GM18867 (cell line): ENCODE measurements at regions not wholly inside any gene's neighbourhood (a gene's known extent, or its start where the extent isn't known, plus 50 kb on each side); places are given as distances from the start of the nearest gene placed in this dataset.
"Not testable (repeated sequence)": the region's sequence is repeated elsewhere in the genome, so short reads cannot be mapped to it uniquely, and the experiment has no call there.

Experiments
- ATAC-seq: cut with Tn5 transposase; IDR thresholded peaks from one replicate; pipeline ENCODE4 v1.9.1; 2021; ENCODE audit warnings: mild to moderate bottlenecking, moderate library complexity; ENCODE audit not compliant: unreplicated experiment

DNA sequence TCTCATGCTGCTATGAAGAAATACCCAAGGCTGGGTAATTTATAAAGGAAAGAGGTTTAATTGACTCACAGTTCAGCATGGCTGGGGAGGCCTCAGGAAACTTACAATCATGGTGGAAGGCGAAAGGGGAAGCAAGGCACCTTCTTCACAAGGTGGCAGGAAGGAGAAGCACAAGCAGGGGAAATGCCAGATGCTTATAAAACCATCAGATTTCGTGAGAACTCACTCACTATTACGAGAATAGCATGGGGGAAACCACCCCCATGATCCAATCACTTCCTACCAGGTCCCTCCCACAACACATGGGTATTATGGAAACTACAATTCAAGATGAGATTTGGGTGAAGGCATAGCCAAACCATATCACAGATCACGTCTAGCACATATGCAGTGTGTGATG, 61.8 kb upstream of the MARCKS start:
- ATAC-seq: not testable (repeated sequence)

GRCh38 chr6:113796038-113796437, 61.1 kb upstream of the MARCKS start:
- ATAC-seq: no peak

- no peak for ATAC-seq
Measured at GRCh38 chr6:113802779-113803178, 54.4 kb upstream of the MARCKS start.

GRCh38 chr6:113805173-113805790, 51.9 kb upstream of the MARCKS start:
- peak; percentile 91 for ATAC-seq

DNA sequence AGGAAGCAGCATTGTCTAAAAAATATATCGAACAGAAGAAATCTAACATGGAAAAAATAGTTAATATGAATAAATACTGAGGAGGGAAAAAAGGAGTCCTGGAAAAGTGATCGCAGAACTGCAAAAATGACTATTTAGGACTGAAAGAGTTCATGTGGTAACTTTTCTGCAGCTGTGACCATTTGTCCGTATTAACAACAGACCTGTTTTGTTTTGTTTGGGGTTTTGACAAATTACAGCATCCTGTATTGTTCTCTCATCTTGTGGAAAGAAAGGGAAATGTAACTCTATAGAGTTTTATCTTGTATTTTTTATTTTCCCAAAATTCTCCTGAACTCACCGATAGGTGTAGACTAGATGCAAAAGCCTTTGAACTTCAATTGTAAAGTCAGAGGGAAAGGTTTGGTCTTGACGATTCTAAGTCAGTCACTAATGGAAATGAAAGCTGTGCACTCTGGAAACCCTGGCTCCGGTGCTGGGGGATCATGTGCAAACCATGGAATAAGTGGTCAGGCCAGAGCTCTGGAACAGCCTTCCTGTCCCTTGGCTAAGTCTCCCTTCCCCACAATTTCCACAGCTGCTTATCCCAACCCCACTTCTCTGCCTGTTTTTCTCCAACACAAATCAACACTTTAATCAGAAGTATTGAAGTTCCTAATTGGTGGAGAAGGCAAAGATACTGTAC, 51.2 kb upstream of the MARCKS start:
- ATAC-seq: no peak
